Glomerular visceral epithelial cell (primary cell): ENCODE measurements at regions not wholly inside any gene's neighbourhood (a gene's known extent, or its start where the extent isn't known, plus 50 kb on each side); places are given as distances from the start of the nearest gene placed in this dataset.

Experiments used
- DNase-seq: peaks from one replicate; pipeline ENCODE4 v3.0.0-alpha.2; 2016; ENCODE audit errors: extremely low spot score

GRCh38 chr1:114227059-114227458, 73.4 kb upstream of the SYT6 start:
- DNase-seq = no peak

- DNase-seq = no peak
These were observed 70.7 kb upstream of the SYT6 start for GRCh38 chr1:114224196-114224907.

- no peak for DNase-seq
These were observed 69.3 kb upstream of the SYT6 start for GRCh38 chr1:114222920-114223319.

GRCh38 chr1:114219172-114219868, 65.7 kb upstream of the SYT6 start:
- no peak for DNase-seq

- no peak for DNase-seq
These were observed 64.9 kb upstream of the SYT6 start for GRCh38 chr1:114218361-114219171.

GRCh38 chr1:114216431-114217173, 62.9 kb upstream of the SYT6 start:
- no peak for DNase-seq

GRCh38 chr1:114215436-114215835, 61.8 kb upstream of the SYT6 start:
- DNase-seq = no peak

- no peak for DNase-seq
These were observed 60.3 kb upstream of the SYT6 start for GRCh38 chr1:114214016-114214415.

- no peak for DNase-seq
These were observed 56.3 kb upstream of the SYT6 start for GRCh38 chr1:114209971-114210370.

GRCh38 chr1:114208714-114209113, 55.0 kb upstream of the SYT6 start:
- no peak for DNase-seq

- DNase-seq = no peak
These were observed 54.4 kb upstream of the SYT6 start for GRCh38 chr1:114208106-114208505.

- no peak for DNase-seq
These were observed 54.0 kb upstream of the SYT6 start for GRCh38 chr1:114207635-114208034.

GRCh38 chr1:114206392-114206791, 52.7 kb upstream of the SYT6 start:
- no peak for DNase-seq

GRCh38 chr1:114203595-114204128, 50.0 kb upstream of the SYT6 start:
- DNase-seq = no peak
